HG03159 (cell line): ENCODE measurements at regions not wholly inside any gene's neighbourhood (a gene's known extent, or its start where the extent isn't known, plus 50 kb on each side); places are given as distances from the start of the nearest gene placed in this dataset.
"Not testable (repeated sequence)": the region's sequence is repeated elsewhere in the genome, so short reads cannot be mapped to it uniquely, and the experiment has no call there.

Experiments used
- ATAC-seq: cut with Tn5 transposase; IDR thresholded peaks from one replicate; pipeline ENCODE4 v1.9.1; 2021; ENCODE audit warnings: mild to moderate bottlenecking, moderate library complexity; ENCODE audit not compliant: unreplicated experiment

GRCh38 chrX:30008031-30008430, 207.3 kb upstream of the MAGEB2 start:
- no peak for ATAC-seq

- ATAC-seq = no peak
Observed at GRCh38 chrX:30010471-30010870, 204.9 kb upstream of the MAGEB2 start.

- no peak for ATAC-seq
Observed at GRCh38 chrX:30015440-30015839, 199.9 kb upstream of the MAGEB2 start.

- no peak for ATAC-seq
Observed at GRCh38 chrX:30027636-30028035, 187.7 kb upstream of the MAGEB2 start.

- ATAC-seq = not testable (repeated sequence)
Observed at GRCh38 chrX:30036406-30036805, 179.0 kb upstream of the MAGEB2 start.

GRCh38 chrX:30039768-30040167, 175.6 kb upstream of the MAGEB2 start:
- no peak for ATAC-seq

- peak; percentile 70 for ATAC-seq
Observed at GRCh38 chrX:30060718-30061117, 154.6 kb upstream of the MAGEB2 start.

- no peak for ATAC-seq
Observed at GRCh38 chrX:30065226-30065625, 150.1 kb upstream of the MAGEB2 start.

GRCh38 chrX:30067677-30068076, 147.7 kb upstream of the MAGEB2 start:
- no peak for ATAC-seq

GRCh38 chrX:30085571-30085970, 129.8 kb upstream of the MAGEB2 start:
- ATAC-seq = no peak

- ATAC-seq = no peak
Observed at GRCh38 chrX:30111431-30111830, 103.9 kb upstream of the MAGEB2 start.

- ATAC-seq = peak; percentile 94
Observed at GRCh38 chrX:30141966-30142365, 73.4 kb upstream of the MAGEB2 start.

GRCh38 chrX:30144221-30144620, 71.1 kb upstream of the MAGEB2 start:
- no peak for ATAC-seq

GRCh38 chrX:30144971-30145731, 70.2 kb upstream of the MAGEB2 start:
- no peak for ATAC-seq

- ATAC-seq = no peak
Observed at GRCh38 chrX:30147996-30148643, 67.2 kb upstream of the MAGEB2 start.

- ATAC-seq = not testable (repeated sequence)
Observed at GRCh38 chrX:30149206-30149605, 66.2 kb upstream of the MAGEB2 start.

- ATAC-seq = no peak
Observed at GRCh38 chrX:30150196-30150895, 65.0 kb upstream of the MAGEB2 start.

- no peak for ATAC-seq
Observed at GRCh38 chrX:30151964-30152363, 63.4 kb upstream of the MAGEB2 start.

- no peak for ATAC-seq
Observed at GRCh38 chrX:30153175-30153880, 62.0 kb upstream of the MAGEB2 start.

GRCh38 chrX:30153881-30154260, 61.5 kb upstream of the MAGEB2 start:
- no peak for ATAC-seq

GRCh38 chrX:30156009-30156408, 59.4 kb upstream of the MAGEB2 start:
- ATAC-seq = no peak
